CD4-positive, alpha-beta T cell (primary cell): ENCODE measurements at regions not wholly inside any gene's neighbourhood (a gene's known extent, or its start where the extent isn't known, plus 50 kb on each side); places are given as distances from the start of the nearest gene placed in this dataset.

Source experiments
- ATAC-seq: fragments of 200-7000 bp; cut with Tn5 transposase; one replicate; pipeline ENCODE4 v1.10.0; 2022; ENCODE audit warnings: mild to moderate bottlenecking; ENCODE audit not compliant: poor library complexity
- CTCF ChIA-PET: fragments of 350-600 bp; sonication (Branson Sonifier 250); formaldehyde crosslinking; loops from one replicate; lab custom pipeline; 2021; ENCODE audit warnings: antibody characterized with exemption, inconsistent platforms; lab: Charles Lee
- POLR2A ChIA-PET: fragments of 350-600 bp; sonication (Branson Sonifier 250); formaldehyde crosslinking; loops from one replicate; lab custom pipeline; 2021; ENCODE audit warnings: antibody characterized with exemption, inconsistent platforms; lab: Charles Lee
- DNase-seq, 14 experiments: peaks; one replicate each; pipeline ENCODE4 v3.0.0-alpha.2; 2013 to 2020; ENCODE audit warnings: mixed read lengths in 2 of 14
- H3K27ac ChIP-seq, 2 donors: one replicate each; pipeline versions ENCODE4 v1.5.1 to v1.7.0; 2013; ENCODE audit warnings: low read length in 2 of 2, low read depth in 1 of 2, mild to moderate bottlenecking in 1 of 2
- H3K27me3 ChIP-seq, 2 experiments: 1 replicate in 1 of 2; 2 replicates in 1 of 2; pipeline versions ENCODE4 v1.6.1 to v1.7.0; 2013; ENCODE audit warnings: low read length in 2 of 2, control low read depth in 1 of 2, mild to moderate bottlenecking in 1 of 2, moderate library complexity in 1 of 2; ENCODE audit not compliant: insufficient read depth in 2 of 2, control insufficient read depth in 1 of 2
- H3K36me3 ChIP-seq: one replicate; pipeline ENCODE4 v1.6.1; 2013; ENCODE audit warnings: low read length, control low read depth; ENCODE audit not compliant: insufficient read depth
- H3K4me1 ChIP-seq: one replicate; pipeline ENCODE4 v1.6.1; 2013; ENCODE audit warnings: low read length, control low read depth; ENCODE audit not compliant: insufficient read depth
- H3K4me3 ChIP-seq: one replicate; pipeline ENCODE4 v1.5.1; 2013; ENCODE audit warnings: mild to moderate bottlenecking, low read length, moderate library complexity
- H3K9me3 ChIP-seq, 2 experiments: 1 replicate in 1 of 2; 2 replicates in 1 of 2; pipeline versions ENCODE4 v1.6.1 to v1.7.0; 2013; ENCODE audit warnings: low read length in 2 of 2, mild to moderate bottlenecking in 2 of 2, control low read depth in 1 of 2, moderate library complexity in 1 of 2; ENCODE audit not compliant: control insufficient read depth in 1 of 2, insufficient read depth in 1 of 2
- H3K27ac Mint-ChIP-seq: one replicate; pipeline ENCODE4 v1.8.0; 2020; ENCODE audit warnings: mixed read lengths
- H3K27me3 Mint-ChIP-seq: one replicate; pipeline ENCODE4 v1.8.0; 2021; ENCODE audit warnings: mixed read lengths
- H3K36me3 Mint-ChIP-seq: one replicate; pipeline ENCODE4 v1.8.0; 2021; ENCODE audit warnings: low read depth, mixed read lengths
- H3K4me1 Mint-ChIP-seq: one replicate; pipeline ENCODE4 v1.8.0; 2021; ENCODE audit warnings: low read depth, mixed read lengths
- H3K4me3 Mint-ChIP-seq: one replicate; pipeline ENCODE4 v1.8.0; 2020; ENCODE audit warnings: mild to moderate bottlenecking, mixed read lengths
- H3K9me3 Mint-ChIP-seq: one replicate; pipeline ENCODE4 v1.8.0; 2020; ENCODE audit warnings: mixed read lengths
- intact Hi-C, 2 experiments: fragments of 100-400 bp; cut with DNase I in 1 of 2; cut with micrococcal nuclease in 1 of 2; formaldehyde crosslinking; loops; one replicate each; pipeline versions ENCODE4 v1.15.1 to v1.9.0; 2023 to 2025; cut with DNase I, micrococcal nuclease
- TF ChIP-seq, protein P1 (sequence below): fragments of 200-600 bp; IDR thresholded peaks from one replicate; pipeline ENCODE4 v1.8.0; 2022; ENCODE audit warnings: antibody characterized with exemption, mild to moderate bottlenecking

DNA sequence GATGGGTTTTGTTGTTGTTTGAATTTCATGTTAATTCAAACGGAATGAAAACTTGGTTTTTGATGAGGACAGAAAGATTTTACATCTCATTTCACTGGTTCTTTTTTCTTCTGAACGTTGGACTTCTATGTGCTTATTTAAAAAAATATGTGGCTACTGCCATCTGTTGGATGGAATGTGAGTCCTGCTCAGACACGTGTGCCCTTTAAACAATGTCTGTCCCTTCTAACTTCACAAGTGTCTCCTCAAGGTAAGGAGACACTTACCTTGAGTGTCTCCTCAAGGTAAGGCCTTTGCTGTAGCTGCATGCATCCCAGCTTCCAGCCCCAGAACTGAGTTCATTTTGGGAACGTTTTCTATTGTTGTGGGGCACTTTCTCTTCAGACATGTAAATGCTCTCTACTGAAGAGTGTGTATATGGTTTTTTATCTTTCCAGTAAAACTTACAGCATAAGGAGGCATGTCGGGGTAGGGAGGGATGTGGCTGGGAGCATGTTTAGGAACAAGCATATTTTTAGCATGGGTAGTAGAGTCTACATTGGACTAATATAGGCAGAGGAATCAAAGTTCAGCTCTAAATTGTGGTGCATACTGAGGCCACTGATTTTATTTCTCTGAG, 63.1 kb upstream of the UBE3A start:
- no peak overlapping the region for H3K27ac Mint-ChIP-seq
- H3K27me3 Mint-ChIP-seq = peaks cover 3% of the 10 kb centered on the region
- no peak overlapping the region for H3K4me3 Mint-ChIP-seq
- intact Hi-C loops = loop anchor here (2.0 to 10.0 kb wide), 4 partner anchors 433 to 1859 kb away; no protein-coding TSS in a partner anchor
- H3K4me3 ChIP-seq = no peak overlapping the region
- POLR2A ChIA-PET = no interaction called here
- H3K27ac ChIP-seq = no peak overlapping the region
- DNase-seq = peak in 3 of 14 experiments; percentile 36 to 52 (median 51)
- H3K36me3 Mint-ChIP-seq = no peaks in the 10 kb centered on the region
- ATAC-seq = no peak
- CTCF ChIA-PET = no interaction called here
- no peaks in the 10 kb centered on the region for H3K9me3 ChIP-seq
- peaks cover 0 to 2% of the 10 kb centered on the region in 2 experiments for H3K27me3 ChIP-seq
- H3K36me3 ChIP-seq = no peaks in the 10 kb centered on the region
- H3K4me1 ChIP-seq = no peaks in the 10 kb centered on the region
- no peaks in the 10 kb centered on the region for H3K4me1 Mint-ChIP-seq
- no peaks in the 10 kb centered on the region for H3K9me3 Mint-ChIP-seq
- TF ChIP-seq, protein P1, sequence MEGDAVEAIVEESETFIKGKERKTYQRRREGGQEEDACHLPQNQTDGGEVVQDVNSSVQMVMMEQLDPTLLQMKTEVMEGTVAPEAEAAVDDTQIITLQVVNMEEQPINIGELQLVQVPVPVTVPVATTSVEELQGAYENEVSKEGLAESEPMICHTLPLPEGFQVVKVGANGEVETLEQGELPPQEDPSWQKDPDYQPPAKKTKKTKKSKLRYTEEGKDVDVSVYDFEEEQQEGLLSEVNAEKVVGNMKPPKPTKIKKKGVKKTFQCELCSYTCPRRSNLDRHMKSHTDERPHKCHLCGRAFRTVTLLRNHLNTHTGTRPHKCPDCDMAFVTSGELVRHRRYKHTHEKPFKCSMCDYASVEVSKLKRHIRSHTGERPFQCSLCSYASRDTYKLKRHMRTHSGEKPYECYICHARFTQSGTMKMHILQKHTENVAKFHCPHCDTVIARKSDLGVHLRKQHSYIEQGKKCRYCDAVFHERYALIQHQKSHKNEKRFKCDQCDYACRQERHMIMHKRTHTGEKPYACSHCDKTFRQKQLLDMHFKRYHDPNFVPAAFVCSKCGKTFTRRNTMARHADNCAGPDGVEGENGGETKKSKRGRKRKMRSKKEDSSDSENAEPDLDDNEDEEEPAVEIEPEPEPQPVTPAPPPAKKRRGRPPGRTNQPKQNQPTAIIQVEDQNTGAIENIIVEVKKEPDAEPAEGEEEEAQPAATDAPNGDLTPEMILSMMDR = peak; percentile 55

DNA sequence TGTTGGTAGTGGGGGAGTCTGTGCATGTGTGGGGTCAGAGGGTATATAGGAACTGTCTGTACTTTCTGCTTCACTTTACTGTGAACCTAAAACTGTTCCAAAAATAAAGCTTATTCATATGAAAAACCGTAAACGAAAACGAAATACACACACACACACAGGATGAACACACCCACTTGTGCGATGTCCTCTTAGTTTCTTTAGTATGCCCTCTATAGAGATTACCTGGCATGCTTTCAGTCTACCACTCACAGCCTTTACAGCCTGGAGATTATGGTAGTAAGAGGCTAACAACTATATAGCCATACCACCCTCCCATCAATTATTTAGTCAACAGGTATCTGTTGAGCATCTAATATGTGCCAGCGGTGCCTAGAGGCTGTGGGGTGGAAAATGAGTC, 60.0 kb upstream of the UBE3A start:
- TF ChIP-seq, protein P1 = no peak
- Histone ChIP-seq H3K9me3 (no peaks in the 10 kb centered on the region), H3K36me3 (no peaks in the 10 kb centered on the region), H3K27ac (no peak overlapping the region), H3K4me1 (no peaks in the 10 kb centered on the region), H3K27me3 (peaks cover 0 to 2% of the 10 kb centered on the region in 2 experiments), H3K4me3 (no peak overlapping the region)
- ChIA-PET POLR2A (no interaction called here), CTCF (no interaction called here)
- Mint-ChIP-seq H3K27me3 (no peaks in the 10 kb centered on the region), H3K4me3 (no peak overlapping the region), H3K9me3 (no peaks in the 10 kb centered on the region), H3K36me3 (no peaks in the 10 kb centered on the region), H3K27ac (no peak overlapping the region), H3K4me1 (no peaks in the 10 kb centered on the region)
- no peak for DNase-seq
- intact Hi-C loops = no loop called here
- ATAC-seq = no peak

DNA sequence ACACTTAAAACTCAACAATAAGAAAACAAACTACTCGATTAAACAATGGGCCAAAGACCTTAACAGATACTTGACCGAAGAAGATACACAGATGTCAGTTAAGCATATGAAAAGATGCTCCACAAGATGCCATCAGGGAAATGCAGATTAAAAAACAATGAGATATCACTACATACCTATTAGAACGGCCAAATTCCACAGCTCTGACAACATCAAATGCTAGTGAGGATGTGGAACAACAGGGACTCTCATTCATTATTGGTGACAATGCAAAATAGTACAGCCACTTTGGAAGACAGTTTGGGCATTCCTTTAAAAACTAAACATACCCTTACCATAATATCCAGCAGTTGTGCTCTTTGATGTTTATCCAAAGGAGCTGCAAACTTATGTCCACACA, 59.1 kb upstream of the UBE3A start:
- H3K4me3 ChIP-seq = no peak overlapping the region
- DNase-seq = no peak
- peaks cover 0 to 2% of the 10 kb centered on the region in 2 experiments for H3K27me3 ChIP-seq
- Mint-ChIP-seq H3K27ac (no peak overlapping the region), H3K27me3 (no peaks in the 10 kb centered on the region), H3K4me1 (no peaks in the 10 kb centered on the region), H3K9me3 (no peaks in the 10 kb centered on the region), H3K4me3 (no peak overlapping the region), H3K36me3 (no peaks in the 10 kb centered on the region)
- H3K27ac ChIP-seq = no peak overlapping the region
- no peaks in the 10 kb centered on the region for H3K4me1 ChIP-seq
- intact Hi-C loops = no loop called here
- H3K9me3 ChIP-seq = no peaks in the 10 kb centered on the region
- TF ChIP-seq, protein P1 = no peak
- no peaks in the 10 kb centered on the region for H3K36me3 ChIP-seq
- ChIA-PET POLR2A (no interaction called here), CTCF (no interaction called here)
- ATAC-seq = no peak
